ENCODE measurements at regions not wholly inside any gene's neighbourhood (a gene's known extent, or its start where the extent isn't known, plus 50 kb on each side); places are given as distances from the start of the nearest gene placed in this dataset.

GRCh38 chr5:175246889-175247520 lies 197.0 kb downstream of the DRD1 start:
- TF ChIP-seq CTCF (IDR thresholded peaks at IDR 0.05; ENCODE audit: low read length) (no peak), EZH2 (IDR thresholded peaks at IDR 0.05; ENCODE audit: borderline replicate concordance, low read length) (no peak)

All from OCI-LY1 (cell line).